ENCODE measurements at regions not wholly inside any gene's neighbourhood (a gene's known extent, or its start where the extent isn't known, plus 50 kb on each side); places are given as distances from the start of the nearest gene placed in this dataset.

GRCh38 chr11:122304306-122304705, 188.3 kb upstream of the BLID start:
- TF ChIP-seq, protein P1, sequence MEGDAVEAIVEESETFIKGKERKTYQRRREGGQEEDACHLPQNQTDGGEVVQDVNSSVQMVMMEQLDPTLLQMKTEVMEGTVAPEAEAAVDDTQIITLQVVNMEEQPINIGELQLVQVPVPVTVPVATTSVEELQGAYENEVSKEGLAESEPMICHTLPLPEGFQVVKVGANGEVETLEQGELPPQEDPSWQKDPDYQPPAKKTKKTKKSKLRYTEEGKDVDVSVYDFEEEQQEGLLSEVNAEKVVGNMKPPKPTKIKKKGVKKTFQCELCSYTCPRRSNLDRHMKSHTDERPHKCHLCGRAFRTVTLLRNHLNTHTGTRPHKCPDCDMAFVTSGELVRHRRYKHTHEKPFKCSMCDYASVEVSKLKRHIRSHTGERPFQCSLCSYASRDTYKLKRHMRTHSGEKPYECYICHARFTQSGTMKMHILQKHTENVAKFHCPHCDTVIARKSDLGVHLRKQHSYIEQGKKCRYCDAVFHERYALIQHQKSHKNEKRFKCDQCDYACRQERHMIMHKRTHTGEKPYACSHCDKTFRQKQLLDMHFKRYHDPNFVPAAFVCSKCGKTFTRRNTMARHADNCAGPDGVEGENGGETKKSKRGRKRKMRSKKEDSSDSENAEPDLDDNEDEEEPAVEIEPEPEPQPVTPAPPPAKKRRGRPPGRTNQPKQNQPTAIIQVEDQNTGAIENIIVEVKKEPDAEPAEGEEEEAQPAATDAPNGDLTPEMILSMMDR (conservative IDR thresholded peaks at IDR 0.05; ENCODE audit: low read depth, low read length), result no peak
- H3K4me3 ChIP-seq (ENCODE audit: low read length), result no peak overlapping the region
- DNase-seq (ENCODE audit: low read depth), result no peak

GRCh38 chr11:122294041-122294440, 178.0 kb upstream of the BLID start:
- TF ChIP-seq, protein P1 (conservative IDR thresholded peaks at IDR 0.05; ENCODE audit: low read depth, low read length), result no peak
- H3K4me3 ChIP-seq (ENCODE audit: low read length), result no peak overlapping the region
- DNase-seq (ENCODE audit: low read depth), result no peak

GRCh38 chr11:122293296-122294023, 177.4 kb upstream of the BLID start:
- TF ChIP-seq, protein P1 (conservative IDR thresholded peaks at IDR 0.05; ENCODE audit: low read depth, low read length), result peak; percentile 41
- no peak for DNase-seq (ENCODE audit: low read depth)

DNA sequence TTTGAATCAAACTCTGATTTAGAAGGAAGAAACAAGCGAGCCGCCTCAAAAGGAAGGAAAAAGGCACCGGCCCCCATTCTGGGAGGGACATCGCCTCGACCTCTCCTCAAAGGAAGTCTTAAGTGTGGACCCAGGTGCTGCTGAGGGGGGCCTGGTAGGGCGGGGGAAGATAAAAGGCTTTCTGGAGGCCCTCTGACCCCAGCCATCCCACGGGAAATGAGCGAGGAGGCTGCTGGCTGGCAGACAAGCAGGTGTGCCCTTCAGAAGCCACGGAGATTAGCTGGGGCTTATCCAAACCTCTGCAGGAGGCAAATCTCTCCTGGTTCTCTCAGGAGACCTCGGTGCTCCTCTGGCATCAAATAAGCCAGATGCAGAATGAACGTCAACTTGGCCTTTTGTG, 171.4 kb upstream of the BLID start:
- H3K4me3 ChIP-seq (ENCODE audit: low read length), result no peak overlapping the region
- TF ChIP-seq, protein P1 (conservative IDR thresholded peaks at IDR 0.05; ENCODE audit: low read depth, low read length), result no peak
- DNase-seq (ENCODE audit: low read depth), result no peak

More at GRCh38 chr11:122293296-122294023, 177.4 kb upstream of the BLID start:
- no peak overlapping the region for H3K4me3 ChIP-seq (ENCODE audit: low read length)

- no peak overlapping the region for H3K4me3 ChIP-seq (ENCODE audit: low read length)
- TF ChIP-seq, protein P1 (conservative IDR thresholded peaks at IDR 0.05; ENCODE audit: low read depth, low read length), result no peak
- no peak for DNase-seq (ENCODE audit: low read depth)
These were observed 169.3 kb upstream of the BLID start for GRCh38 chr11:122285070-122285988.

- H3K4me3 ChIP-seq (ENCODE audit: low read length), result no peak overlapping the region
- TF ChIP-seq, protein P1 (conservative IDR thresholded peaks at IDR 0.05; ENCODE audit: low read depth, low read length), result no peak
- no peak for DNase-seq (ENCODE audit: low read depth)
These were observed 164.9 kb upstream of the BLID start for GRCh38 chr11:122280870-122281269.

Data from retinal pigment epithelial cell (primary cell).